Ovary (tissue), 7 donors: ENCODE measurements at regions not wholly inside any gene's neighbourhood (a gene's known extent, or its start where the extent isn't known, plus 50 kb on each side); places are given as distances from the start of the nearest gene placed in this dataset.

Source experiments
- DNase-seq, 5 donors: peaks; one replicate each; pipeline ENCODE4 v3.0.0-alpha.2; 2019 to 2020
- H3K27ac ChIP-seq, 2 donors: fragments of 200-600 bp; one replicate each; pipeline versions ENCODE4 v1.5.1 to v1.8.0; 2019 to 2022
- H3K27me3 ChIP-seq: fragments of 200-600 bp; one replicate; pipeline ENCODE4 v1.8.0; 2022
- H3K36me3 ChIP-seq: fragments of 200-600 bp; sonication (generic); one replicate; pipeline ENCODE4 v1.5.1; 2019
- H3K4me1 ChIP-seq: one replicate; pipeline ENCODE4 v1.8.1; 2013; ENCODE audit warnings: mild to moderate bottlenecking, moderate library complexity; ENCODE audit not compliant: insufficient read depth
- H3K4me3 ChIP-seq: fragments of 200-600 bp; sonication (generic); one replicate; pipeline ENCODE4 v1.5.1; 2017
- H3K9me3 ChIP-seq, 2 donors: fragments of 200-600 bp in 1 of 2; sonication (generic) in 1 of 2; one replicate each; pipeline versions ENCODE4 v1.5.1 to v1.8.1; 2013 to 2019; ENCODE audit warnings: mild to moderate bottlenecking in 1 of 2, moderate library complexity in 1 of 2
- EP300 ChIP-seq: sonication (generic); formaldehyde crosslinking; IDR thresholded peaks from one replicate; pipeline ENCODE4 v1.6.1; 2017; ENCODE audit warnings: antibody characterized with exemption
- POLR2A ChIP-seq: fragments of 450-650 bp; IDR thresholded peaks from one replicate; pipeline ENCODE4 v1.6.1; 2017; ENCODE audit warnings: antibody characterized with exemption, mild to moderate bottlenecking, moderate library complexity
- WGBS, 3 donors: extraction: QIAGEN DNeasy Blood & Tissue Kit in 1 of 3; methylation state at CpG; one replicate each; pipeline versions ENCODE4 v1.1.5 to v1.1.7; 2013 to 2017; 5-methylcytosine and 5-hydroxymethylcytosine counted together
- intact Hi-C, 4 donors: fragments of 100-400 bp; cut with DNase I; formaldehyde crosslinking; loops; one replicate each; pipeline versions ENCODE4 v1.11.0 to v1.15.1; 2022 to 2023
- TF ChIP-seq, protein P1 (sequence below), 3 donors: fragments of 450-650 bp in 2 of 3; fragments of 200-600 bp in 1 of 3; IDR thresholded peaks; one replicate each; pipeline versions ENCODE4 v1.5.1 to v1.8.0; 2016 to 2022; ENCODE audit warnings: antibody characterized with exemption in 3 of 3, mild to moderate bottlenecking in 1 of 3
- donor health status: DM: no; HTN: no; CAD: no; lungs with moderate emphysema.
- donor health status: DM: no; HTN: no; CAD: no.
- donor health status: Bipolar disorder and iron deficiency.
- donor health status: DM: no; HTN: no; CAD: no.
- donor health status: DM: yes; HTN: yes; CAD: no.

DNA sequence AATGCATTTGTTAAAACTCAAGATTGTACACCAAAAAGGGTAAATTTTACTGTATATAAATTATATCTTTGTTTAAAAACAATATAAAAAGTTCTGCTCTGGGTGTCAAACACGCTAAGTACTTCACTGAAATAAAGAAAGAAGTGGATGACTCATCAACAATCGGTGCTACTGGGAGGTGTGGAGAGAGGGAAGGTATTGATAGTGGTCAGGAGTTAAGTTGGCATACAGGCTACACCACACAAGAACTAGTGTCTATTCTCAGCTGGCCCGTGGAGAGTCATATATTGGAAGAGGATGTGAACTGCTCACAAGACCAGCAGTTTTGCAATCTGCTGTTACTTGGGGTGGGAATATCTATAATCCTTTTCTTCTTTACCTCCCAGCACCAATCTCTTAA lies 145.7 kb upstream of the TRPC7 start:
- intact Hi-C loops: no loop called here
- WGBS, 3 donors: 50 to 75% (median 64%) methylated on average over 3 of the region's 3 CpGs
- Histone ChIP-seq H3K36me3 (no peaks in the 10 kb centered on the region), H3K27ac (no peak overlapping the region), H3K27me3 (no peaks in the 10 kb centered on the region), H3K9me3 (no peaks in the 10 kb centered on the region), H3K4me1 (no peaks in the 10 kb centered on the region), H3K4me3 (no peak overlapping the region)
- DNase-seq: no peak
- TF ChIP-seq EP300 (no peak), POLR2A (no peak)
- TF ChIP-seq, protein P1, sequence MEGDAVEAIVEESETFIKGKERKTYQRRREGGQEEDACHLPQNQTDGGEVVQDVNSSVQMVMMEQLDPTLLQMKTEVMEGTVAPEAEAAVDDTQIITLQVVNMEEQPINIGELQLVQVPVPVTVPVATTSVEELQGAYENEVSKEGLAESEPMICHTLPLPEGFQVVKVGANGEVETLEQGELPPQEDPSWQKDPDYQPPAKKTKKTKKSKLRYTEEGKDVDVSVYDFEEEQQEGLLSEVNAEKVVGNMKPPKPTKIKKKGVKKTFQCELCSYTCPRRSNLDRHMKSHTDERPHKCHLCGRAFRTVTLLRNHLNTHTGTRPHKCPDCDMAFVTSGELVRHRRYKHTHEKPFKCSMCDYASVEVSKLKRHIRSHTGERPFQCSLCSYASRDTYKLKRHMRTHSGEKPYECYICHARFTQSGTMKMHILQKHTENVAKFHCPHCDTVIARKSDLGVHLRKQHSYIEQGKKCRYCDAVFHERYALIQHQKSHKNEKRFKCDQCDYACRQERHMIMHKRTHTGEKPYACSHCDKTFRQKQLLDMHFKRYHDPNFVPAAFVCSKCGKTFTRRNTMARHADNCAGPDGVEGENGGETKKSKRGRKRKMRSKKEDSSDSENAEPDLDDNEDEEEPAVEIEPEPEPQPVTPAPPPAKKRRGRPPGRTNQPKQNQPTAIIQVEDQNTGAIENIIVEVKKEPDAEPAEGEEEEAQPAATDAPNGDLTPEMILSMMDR (IDR thresholded peaks at IDR 0.05): no peak

DNA sequence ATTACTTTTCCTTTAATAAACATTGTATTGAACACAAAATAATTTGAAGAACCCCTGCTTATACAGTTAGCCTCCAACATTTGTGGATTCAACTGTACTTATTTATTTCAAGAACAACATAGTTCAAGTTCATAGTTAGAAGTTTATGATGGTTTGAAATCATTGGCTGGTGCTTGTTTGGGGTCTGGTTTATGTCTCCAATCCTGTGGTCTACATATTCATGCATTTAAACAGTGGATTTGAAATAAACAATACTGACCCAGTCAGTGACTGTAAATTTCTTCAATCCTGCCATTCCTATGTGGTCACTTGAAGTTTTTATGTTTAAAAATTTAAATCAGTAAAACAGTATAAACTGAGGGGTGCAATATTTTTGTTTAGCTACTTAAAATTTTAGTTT lies 145.1 kb upstream of the TRPC7 start:
- no peaks in the 10 kb centered on the region for H3K27me3 ChIP-seq
- intact Hi-C loops: no loop called here

DNA sequence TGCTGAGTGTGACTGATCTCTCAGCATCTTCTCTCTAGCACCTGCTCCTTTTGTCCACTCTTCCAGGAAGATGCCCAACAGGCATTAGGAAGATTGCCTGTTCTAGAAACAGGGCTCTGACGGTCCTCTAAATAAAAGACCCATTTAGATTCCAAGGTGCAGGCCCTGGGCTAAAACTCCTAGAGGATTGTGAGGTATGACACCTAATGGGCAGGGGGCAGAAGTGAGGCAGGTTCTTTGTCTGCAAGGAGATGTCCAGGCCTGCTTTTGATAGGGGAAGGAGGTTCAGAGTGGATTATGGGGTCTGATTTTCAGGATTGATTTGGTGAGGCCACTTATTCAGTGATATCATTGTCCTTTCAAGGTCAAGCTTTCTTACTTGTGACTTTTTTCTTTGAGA lies 140.8 kb upstream of the TRPC7 start:
- TF ChIP-seq EP300 (no peak), POLR2A (no peak)
- TF ChIP-seq, protein P1 (IDR thresholded peaks at IDR 0.05): no peak
- no peaks in the 10 kb centered on the region for H3K9me3 ChIP-seq
- no peak for DNase-seq
- intact Hi-C loops: no loop called here
- no peaks in the 10 kb centered on the region for H3K4me1 ChIP-seq
- no peaks in the 10 kb centered on the region for H3K27me3 ChIP-seq
- H3K27ac ChIP-seq: no peak overlapping the region
- WGBS, 3 donors: 33 to 42% (median 36%) methylated on average over 1 of the region's 1 CpG
- H3K4me3 ChIP-seq: no peak overlapping the region
- H3K36me3 ChIP-seq: no peaks in the 10 kb centered on the region

More for the DNA sequence above, 145.1 kb upstream of the TRPC7 start:
- no peak for DNase-seq
- Histone ChIP-seq H3K4me1 (no peaks in the 10 kb centered on the region), H3K9me3 (no peaks in the 10 kb centered on the region), H3K36me3 (no peaks in the 10 kb centered on the region), H3K27ac (no peak overlapping the region), H3K4me3 (no peak overlapping the region)
- TF ChIP-seq, protein P1 (IDR thresholded peaks at IDR 0.05): no peak
- TF ChIP-seq POLR2A (no peak), EP300 (no peak)

DNA sequence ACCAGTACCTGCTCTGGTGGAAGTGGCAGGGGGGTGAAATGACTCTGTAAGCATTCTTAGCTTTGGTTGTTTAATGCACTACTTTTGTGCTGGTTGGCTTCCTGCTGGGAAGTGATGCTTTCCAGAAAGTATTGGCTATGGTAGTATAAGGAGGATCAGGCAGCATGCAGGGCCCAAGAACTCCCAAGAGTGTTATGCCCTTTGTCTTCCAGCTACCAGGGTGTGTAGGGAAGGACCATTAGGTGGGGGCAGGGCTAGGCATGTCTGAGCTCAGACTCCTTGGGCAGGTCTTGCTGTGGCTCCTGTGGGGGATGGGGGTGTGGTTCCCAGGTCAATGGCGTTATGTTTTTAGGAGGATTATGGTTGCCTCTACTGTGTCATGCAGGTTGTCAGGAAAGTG lies 135.8 kb upstream of the TRPC7 start:
- 56 to 88% (median 79%) methylated on average over 1 of the region's 1 CpG for WGBS, 3 donors
- Histone ChIP-seq H3K27me3 (no peaks in the 10 kb centered on the region), H3K27ac (no peak overlapping the region), H3K9me3 (no peaks in the 10 kb centered on the region), H3K4me1 (no peaks in the 10 kb centered on the region), H3K4me3 (no peak overlapping the region), H3K36me3 (no peaks in the 10 kb centered on the region)
- intact Hi-C loops: no loop called here
- no peak for DNase-seq
- no peak for TF ChIP-seq POLR2A

DNA sequence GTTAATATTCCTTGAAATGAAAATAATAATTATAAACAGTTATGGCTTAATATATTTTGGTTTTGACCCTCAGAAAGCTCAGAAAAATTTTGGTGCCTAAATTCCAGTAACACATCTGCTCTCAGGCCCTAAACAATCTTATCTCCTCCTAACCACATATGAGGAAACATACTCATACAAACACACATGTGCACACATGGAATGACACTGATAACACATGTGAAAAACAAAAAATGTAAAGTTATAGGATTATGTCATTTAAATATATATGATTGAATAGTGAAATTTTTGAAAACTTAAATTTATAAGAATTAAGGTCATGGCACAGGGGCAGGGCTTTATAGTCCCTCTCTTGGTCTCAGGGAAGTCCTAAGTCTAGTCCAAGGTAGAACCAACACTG lies 127.2 kb upstream of the TRPC7 start:
- no peak for DNase-seq
- TF ChIP-seq EP300: no peak
- no peak for TF ChIP-seq POLR2A
- TF ChIP-seq, protein P1 (IDR thresholded peaks at IDR 0.05): no peak

More for the DNA sequence above, 127.2 kb upstream of the TRPC7 start:
- intact Hi-C loops: no loop called here
- no peaks in the 10 kb centered on the region for H3K36me3 ChIP-seq
- H3K4me1 ChIP-seq: no peaks in the 10 kb centered on the region
- H3K9me3 ChIP-seq: no peaks in the 10 kb centered on the region
- H3K4me3 ChIP-seq: no peak overlapping the region
- H3K27me3 ChIP-seq: no peaks in the 10 kb centered on the region
- no peak overlapping the region for H3K27ac ChIP-seq
